Uterus (tissue), 3 donors: ENCODE measurements at regions not wholly inside any gene's neighbourhood (a gene's known extent, or its start where the extent isn't known, plus 50 kb on each side); places are given as distances from the start of the nearest gene placed in this dataset.
"Not testable (repeated sequence)": the region's sequence is repeated elsewhere in the genome, so short reads cannot be mapped to it uniquely, and the experiment has no call there.

ENCODE experiments used
- DNase-seq, 2 donors: peaks; one replicate each; pipeline ENCODE4 v3.0.0-alpha.2; 2019 to 2020
- H3K27ac ChIP-seq, 2 donors: fragments of 200-600 bp; sonication (generic); 1 replicate in 1 of 2; 2 replicates in 1 of 2; pipeline ENCODE4 v1.5.1; 2016 to 2018
- H3K27me3 ChIP-seq, 2 donors: fragments of 200-600 bp; sonication (generic); one replicate each; pipeline ENCODE4 v1.5.1; 2018 to 2019; ENCODE audit warnings: control low read depth in 1 of 2
- H3K36me3 ChIP-seq, 2 donors: fragments of 200-600 bp; sonication (generic); one replicate each; pipeline ENCODE4 v1.5.1; 2019; ENCODE audit warnings: control low read depth in 1 of 2
- H3K4me1 ChIP-seq, 2 donors: fragments of 200-600 bp; sonication (generic); one replicate each; pipeline ENCODE4 v1.5.1; 2018 to 2019; ENCODE audit warnings: control low read depth in 1 of 2
- H3K4me3 ChIP-seq, 2 donors: fragments of 200-600 bp; sonication (generic); 1 replicate in 1 of 2; 2 replicates in 1 of 2; pipeline ENCODE4 v1.5.1; 2018 to 2019; ENCODE audit warnings: mild to moderate bottlenecking in 1 of 2
- H3K9me3 ChIP-seq, 2 donors: fragments of 200-600 bp; sonication (generic); one replicate each; pipeline ENCODE4 v1.5.1; 2019; ENCODE audit warnings: control low read depth in 1 of 2
- CTCF ChIP-seq, 4 experiments: fragments of 200-600 bp in 2 of 4; fragments of 450-650 bp in 2 of 4; sonication (generic) in 2 of 4; IDR thresholded peaks; one replicate each; pipeline ENCODE4 v1.5.1; 2016 to 2019; ENCODE audit warnings: antibody characterized with exemption in 4 of 4, mild to moderate bottlenecking in 2 of 4, moderate library complexity in 1 of 4
- POLR2A ChIP-seq, 2 donors: fragments of 450-650 bp; IDR thresholded peaks; one replicate each; pipeline ENCODE4 v1.6.1; 2016; ENCODE audit warnings: antibody characterized with exemption in 2 of 2, mild to moderate bottlenecking in 1 of 2, moderate library complexity in 1 of 2
- intact Hi-C: fragments of 100-400 bp; cut with DNase I; formaldehyde crosslinking; loops from one replicate; pipeline ENCODE4 v1.15.1; 2023; ENCODE audit warnings: low total_unique reads
- donor health status: DM: yes; HTN: yes; CAD: no.

- no peaks in the 10 kb centered on the region for H3K36me3 ChIP-seq
- H3K9me3 ChIP-seq = no peaks in the 10 kb centered on the region
- no peaks in the 10 kb centered on the region for H3K27me3 ChIP-seq
- no peak for DNase-seq
- H3K27ac ChIP-seq = no peak overlapping the region
- intact Hi-C loops = no loop called here
- no peak overlapping the region for H3K4me3 ChIP-seq
- no peak for TF ChIP-seq POLR2A (IDR thresholded peaks at IDR 0.05)
- no peak for TF ChIP-seq CTCF (IDR thresholded peaks at IDR 0.05)
- no peaks in the 10 kb centered on the region for H3K4me1 ChIP-seq
Observed at GRCh38 chr5:86228147-86228546, 389.6 kb upstream of the COX7C start.

GRCh38 chr5:86232246-86232645 lies 385.5 kb upstream of the COX7C start:
- TF ChIP-seq POLR2A (IDR thresholded peaks at IDR 0.05) = no peak
- TF ChIP-seq CTCF (IDR thresholded peaks at IDR 0.05) = no peak
- no peak for DNase-seq
- H3K4me1 ChIP-seq = no peaks in the 10 kb centered on the region

GRCh38 chr5:86244153-86244552 lies 373.6 kb upstream of the COX7C start:
- Histone ChIP-seq H3K27me3 (no peaks in the 10 kb centered on the region), H3K9me3 (no peaks in the 10 kb centered on the region), H3K27ac (no peak overlapping the region), H3K4me3 (no peak overlapping the region), H3K4me1 (no peaks in the 10 kb centered on the region), H3K36me3 (no peaks in the 10 kb centered on the region)
- intact Hi-C loops = no loop called here
- TF ChIP-seq CTCF (IDR thresholded peaks at IDR 0.05) (no peak), POLR2A (IDR thresholded peaks at IDR 0.05) (no peak)
- DNase-seq = no peak

More at GRCh38 chr5:86232246-86232645, 385.5 kb upstream of the COX7C start:
- Histone ChIP-seq H3K27ac (no peak overlapping the region), H3K36me3 (no peaks in the 10 kb centered on the region), H3K27me3 (no peaks in the 10 kb centered on the region), H3K4me3 (no peak overlapping the region), H3K9me3 (no peaks in the 10 kb centered on the region)
- intact Hi-C loops = no loop called here

GRCh38 chr5:86257871-86258270 lies 359.9 kb upstream of the COX7C start:
- no peak for DNase-seq
- intact Hi-C loops = no loop called here
- H3K4me1 ChIP-seq = no peaks in the 10 kb centered on the region

GRCh38 chr5:86284400-86285190 lies 333.1 kb upstream of the COX7C start:
- intact Hi-C loops, H3K4me3 ChIP-seq, H3K4me1 ChIP-seq, H3K9me3 ChIP-seq, H3K36me3 ChIP-seq, H3K27me3 ChIP-seq, DNase-seq, H3K27ac ChIP-seq: not testable (repeated sequence)

More at GRCh38 chr5:86257871-86258270, 359.9 kb upstream of the COX7C start:
- no peak for TF ChIP-seq CTCF (IDR thresholded peaks at IDR 0.05)
- no peak for TF ChIP-seq POLR2A (IDR thresholded peaks at IDR 0.05)
- Histone ChIP-seq H3K27ac (no peak overlapping the region), H3K36me3 (no peaks in the 10 kb centered on the region), H3K27me3 (no peaks in the 10 kb centered on the region), H3K9me3 (no peaks in the 10 kb centered on the region), H3K4me3 (no peak overlapping the region)

- DNase-seq, H3K36me3 ChIP-seq, H3K4me1 ChIP-seq, H3K27me3 ChIP-seq, H3K4me3 ChIP-seq, intact Hi-C loops, H3K27ac ChIP-seq, H3K9me3 ChIP-seq: not testable (repeated sequence)
Observed at GRCh38 chr5:86287437-86287836, 330.3 kb upstream of the COX7C start.

GRCh38 chr5:86289786-86290185 lies 328.0 kb upstream of the COX7C start:
- H3K4me3 ChIP-seq, H3K9me3 ChIP-seq, H3K27me3 ChIP-seq, H3K4me1 ChIP-seq, DNase-seq, H3K36me3 ChIP-seq, H3K27ac ChIP-seq, intact Hi-C loops: not testable (repeated sequence)

- H3K9me3 ChIP-seq, H3K36me3 ChIP-seq, DNase-seq, H3K27me3 ChIP-seq, H3K4me1 ChIP-seq, H3K27ac ChIP-seq, H3K4me3 ChIP-seq, intact Hi-C loops: not testable (repeated sequence)
Observed at GRCh38 chr5:86292811-86293210, 324.9 kb upstream of the COX7C start.

GRCh38 chr5:86302643-86303042 lies 315.1 kb upstream of the COX7C start:
- H3K36me3 ChIP-seq, H3K4me1 ChIP-seq, DNase-seq, H3K4me3 ChIP-seq, H3K9me3 ChIP-seq, intact Hi-C loops, H3K27me3 ChIP-seq, H3K27ac ChIP-seq: not testable (repeated sequence)
